ENCODE measurements at regions not wholly inside any gene's neighbourhood (a gene's known extent, or its start where the extent isn't known, plus 50 kb on each side); places are given as distances from the start of the nearest gene placed in this dataset.
A peak's percentile ranks its signal among the peaks of the same experiment; 100 is the strongest.

GRCh38 chr1:213657013-213657412, 330.8 kb upstream of the PROX1 start:
- no peak overlapping the region for H3K27ac ChIP-seq
- H3K4me3 ChIP-seq, result no peak overlapping the region

DNA sequence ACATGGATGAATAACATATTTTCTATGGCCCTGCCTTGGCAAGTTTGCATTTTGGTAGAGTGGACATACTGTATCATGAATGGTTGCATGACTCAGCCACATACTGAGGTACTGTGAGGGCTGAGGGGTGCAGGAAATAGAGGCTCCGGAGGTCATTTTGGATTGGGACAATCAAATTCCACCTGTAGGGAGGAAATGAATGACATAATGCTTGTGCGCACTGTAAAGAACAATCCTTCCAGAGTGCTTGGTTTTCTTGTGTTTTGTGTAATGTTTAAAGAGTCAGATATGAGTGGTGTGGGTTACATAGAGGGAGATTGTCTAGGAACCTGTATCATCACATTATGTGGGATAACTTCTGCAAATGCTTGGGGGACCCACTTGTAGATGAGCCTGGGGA, 329.9 kb upstream of the PROX1 start:
- no peak overlapping the region for H3K4me3 ChIP-seq
- no peak overlapping the region for H3K27ac ChIP-seq

DNA sequence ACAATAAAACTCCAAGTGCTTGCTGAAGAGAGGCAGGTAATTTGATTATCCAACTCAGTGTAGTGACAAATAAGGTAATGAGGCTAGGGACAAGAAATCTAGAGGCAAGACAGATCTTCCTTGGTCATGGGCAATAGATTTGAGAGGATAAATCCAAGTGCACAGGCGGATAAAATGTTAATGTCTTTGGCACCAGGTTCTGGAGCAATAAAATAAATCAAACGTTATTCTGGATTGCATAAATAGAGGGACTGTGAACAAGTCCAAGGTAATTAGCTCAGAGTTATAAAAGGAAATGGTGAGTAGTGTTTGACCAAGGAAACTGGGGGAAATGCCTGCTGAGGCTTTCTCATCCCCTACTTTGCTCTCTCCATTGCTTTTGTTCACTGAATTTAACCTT, 329.3 kb upstream of the PROX1 start:
- no peak overlapping the region for H3K27ac ChIP-seq
- no peak overlapping the region for H3K4me3 ChIP-seq

- Histone ChIP-seq H3K4me3 (no peak overlapping the region), H3K27ac (no peak overlapping the region)
Observed at GRCh38 chr1:213659580-213660547, 327.9 kb upstream of the PROX1 start.

DNA sequence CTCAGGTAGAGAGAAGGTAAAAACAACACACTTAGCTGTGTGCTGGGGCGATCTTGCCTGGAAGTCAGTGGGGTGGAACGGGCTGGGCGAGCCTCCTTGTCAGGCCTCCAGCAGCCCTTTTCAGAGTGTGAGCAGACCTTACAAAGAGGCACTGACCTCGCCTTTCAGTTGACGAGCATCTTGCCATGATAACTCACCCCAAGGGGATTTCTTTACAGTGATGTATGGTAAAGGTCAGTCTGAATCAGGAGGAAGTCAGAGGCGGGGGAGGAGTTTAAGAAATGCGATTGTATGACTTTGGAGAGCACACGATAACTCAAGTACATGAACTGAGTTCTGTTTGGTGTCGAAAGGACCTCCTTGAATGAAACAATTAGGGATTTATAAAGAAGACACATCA, 326.5 kb upstream of the PROX1 start:
- no peak overlapping the region for H3K27ac ChIP-seq
- no peak overlapping the region for H3K4me3 ChIP-seq

DNA sequence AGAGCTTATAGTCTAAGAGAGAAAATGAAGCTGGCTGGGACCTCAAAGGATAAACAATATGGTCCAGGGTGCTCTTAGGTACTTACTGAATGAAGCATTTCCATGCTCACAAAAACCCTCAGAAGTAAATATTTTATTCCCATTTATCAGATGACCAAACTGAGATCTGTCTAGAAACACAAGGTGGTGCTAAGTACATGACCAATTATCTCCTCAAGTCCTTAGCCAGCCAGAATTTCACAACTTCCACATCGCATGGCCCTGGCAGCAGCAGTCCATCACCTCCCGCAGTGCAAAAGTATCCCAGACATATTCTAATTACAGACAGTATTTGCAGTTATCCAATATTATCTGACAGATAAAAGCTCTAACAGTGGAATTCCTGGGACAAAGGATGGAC, 321.7 kb upstream of the PROX1 start:
- no peak overlapping the region for H3K27ac ChIP-seq

DNA sequence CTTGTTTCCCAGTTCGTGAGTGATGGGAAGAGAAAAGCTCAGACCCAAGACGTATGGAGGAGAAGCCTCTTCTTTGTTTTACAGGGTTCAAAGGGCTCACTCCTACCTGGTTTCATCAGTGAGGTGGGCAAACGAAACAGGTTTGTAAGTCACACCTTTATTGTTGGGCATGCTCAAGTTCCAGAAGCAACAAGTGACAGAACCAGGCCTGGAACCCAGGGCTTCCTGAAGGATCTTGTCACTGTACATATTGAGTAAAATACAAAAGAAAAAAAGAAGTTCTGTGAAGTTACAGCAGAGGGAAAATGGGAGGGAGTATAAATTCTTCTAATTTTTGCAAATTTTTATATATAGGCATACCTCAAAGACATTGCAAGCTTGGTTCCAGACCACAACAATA, 320.9 kb upstream of the PROX1 start:
- Histone ChIP-seq H3K4me3 (no peak overlapping the region), H3K27ac (no peak overlapping the region)

More for the DNA sequence above, 321.7 kb upstream of the PROX1 start:
- H3K4me3 ChIP-seq, result no peak overlapping the region

DNA sequence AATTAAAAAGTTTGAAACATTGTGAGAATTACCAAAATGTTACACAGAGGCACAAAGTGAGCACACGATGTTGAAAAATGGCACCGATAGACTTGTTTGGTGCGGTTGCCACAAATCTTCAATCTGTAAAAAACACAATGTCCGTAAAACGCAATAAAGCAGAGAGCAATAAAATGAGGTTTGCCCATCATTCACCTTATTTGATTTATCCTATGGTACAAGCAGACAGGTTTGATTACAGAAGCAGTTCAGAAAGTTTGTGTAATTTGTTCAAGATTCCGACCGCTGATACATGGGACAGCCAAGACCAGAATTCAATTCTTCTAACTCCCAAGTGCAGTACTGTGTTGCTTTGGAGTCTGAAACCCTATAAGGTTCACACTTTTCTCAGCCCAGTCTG, 318.3 kb upstream of the PROX1 start:
- Histone ChIP-seq H3K4me3 (no peak overlapping the region), H3K27ac (no peak overlapping the region)

- Histone ChIP-seq H3K4me3 (no peak overlapping the region), H3K27ac (no peak overlapping the region)
Observed at GRCh38 chr1:213669964-213670691, 317.6 kb upstream of the PROX1 start.

DNA sequence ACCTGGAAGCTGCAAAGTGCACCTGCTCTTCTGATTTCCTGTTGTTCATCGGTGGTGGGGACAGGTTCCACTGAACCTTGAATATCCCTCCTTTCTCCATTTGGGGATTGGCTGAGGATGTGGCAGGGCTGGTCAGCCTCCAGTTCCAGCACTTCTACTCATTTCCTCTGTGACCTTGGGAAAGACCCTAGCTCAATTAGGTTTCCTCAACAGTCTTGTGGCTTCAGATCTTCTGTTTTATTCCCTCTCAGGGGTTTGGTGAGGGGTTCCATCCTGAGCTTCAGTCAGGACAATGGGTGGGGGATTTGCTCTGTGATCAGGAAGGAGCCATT, 317.1 kb upstream of the PROX1 start:
- no peak overlapping the region for H3K4me3 ChIP-seq
- H3K27ac ChIP-seq, result no peak overlapping the region

GRCh38 chr1:213675043-213675442, 312.7 kb upstream of the PROX1 start:
- Histone ChIP-seq H3K27ac (no peak overlapping the region), H3K4me3 (no peak overlapping the region)

DNA sequence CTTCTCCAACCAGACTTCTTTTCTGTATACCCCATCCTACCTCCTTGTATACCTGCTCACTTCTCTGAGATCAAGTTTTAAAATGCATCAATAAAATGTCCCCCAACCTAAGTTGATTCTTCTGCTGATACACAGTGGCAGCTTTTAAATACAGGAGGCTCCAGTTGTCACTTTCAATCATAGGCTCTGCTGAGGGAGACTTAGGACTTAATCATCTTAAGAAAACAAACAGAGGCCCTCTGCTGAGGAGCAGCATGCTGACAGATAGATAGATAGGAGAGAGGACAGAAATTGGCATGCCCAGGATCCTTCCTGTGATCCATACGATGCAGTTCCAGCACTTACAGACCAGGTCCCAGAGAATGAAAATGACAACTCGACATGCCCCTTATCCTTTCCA, 311.0 kb upstream of the PROX1 start:
- no peak overlapping the region for H3K4me3 ChIP-seq
- H3K27ac ChIP-seq, result no peak overlapping the region

DNA sequence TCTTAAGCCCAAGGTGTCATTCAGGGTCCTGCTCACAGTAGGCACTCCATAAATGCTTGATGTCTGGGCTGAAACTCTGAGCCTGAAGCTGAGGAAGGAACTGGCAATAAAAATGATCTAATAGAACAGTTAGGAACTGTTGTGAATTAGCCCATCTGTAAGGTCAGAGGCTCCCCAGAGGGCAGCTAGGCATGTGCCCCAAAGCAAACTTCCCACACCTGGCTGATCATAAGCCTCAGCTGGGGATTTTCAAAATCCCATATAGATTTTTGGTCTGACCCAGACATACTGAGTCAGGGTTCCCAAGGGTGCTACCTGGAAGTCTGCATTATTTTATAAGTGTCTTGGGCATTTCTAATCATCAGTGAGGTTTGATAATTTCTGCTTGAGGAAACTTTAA, 309.4 kb upstream of the PROX1 start:
- H3K27ac ChIP-seq, result no peak overlapping the region
- H3K4me3 ChIP-seq, result no peak overlapping the region

- Histone ChIP-seq H3K27ac (no peak overlapping the region), H3K4me3 (no peak overlapping the region)
Observed at GRCh38 chr1:213678753-213679152, 309.0 kb upstream of the PROX1 start.

- Histone ChIP-seq H3K4me3 (no peak overlapping the region), H3K27ac (no peak overlapping the region)
Observed at GRCh38 chr1:213679153-213679552, 308.6 kb upstream of the PROX1 start.

GRCh38 chr1:213680677-213681325, 307.0 kb upstream of the PROX1 start:
- H3K4me3 ChIP-seq, result no peak overlapping the region

DNA sequence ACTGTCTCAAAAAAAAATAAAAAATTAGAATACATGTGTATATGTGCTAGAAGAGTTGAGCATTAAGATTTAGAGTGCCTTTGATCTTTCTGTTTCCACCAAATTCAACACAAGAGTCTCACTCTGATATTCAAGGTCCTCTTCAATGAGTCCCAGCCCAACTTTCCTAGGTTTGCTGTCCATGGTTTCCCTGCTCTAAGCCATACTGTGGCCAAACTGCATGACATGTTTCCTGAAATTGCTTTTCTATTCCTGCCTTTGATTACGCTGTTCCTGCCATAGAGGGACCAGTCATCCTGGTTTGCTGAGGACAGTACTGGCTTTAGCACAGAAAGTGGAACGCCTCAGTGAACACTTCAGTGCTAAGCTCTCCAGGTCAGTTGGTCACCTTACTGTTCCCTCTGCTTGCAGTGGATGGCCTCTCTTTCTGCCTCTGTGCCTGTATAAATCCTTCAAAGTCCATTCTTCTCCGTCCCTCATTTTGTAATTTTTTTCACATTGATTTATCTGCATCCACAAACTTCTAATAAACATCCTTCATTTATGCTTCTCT, 305.9 kb upstream of the PROX1 start:
- no peak overlapping the region for H3K4me3 ChIP-seq

More at GRCh38 chr1:213680677-213681325, 307.0 kb upstream of the PROX1 start:
- H3K27ac ChIP-seq, result no peak overlapping the region

GRCh38 chr1:213683529-213683928, 304.2 kb upstream of the PROX1 start:
- Histone ChIP-seq H3K27ac (no peak overlapping the region), H3K4me3 (no peak overlapping the region)

More for the DNA sequence above, 305.9 kb upstream of the PROX1 start:
- H3K27ac ChIP-seq, result no peak overlapping the region

DNA sequence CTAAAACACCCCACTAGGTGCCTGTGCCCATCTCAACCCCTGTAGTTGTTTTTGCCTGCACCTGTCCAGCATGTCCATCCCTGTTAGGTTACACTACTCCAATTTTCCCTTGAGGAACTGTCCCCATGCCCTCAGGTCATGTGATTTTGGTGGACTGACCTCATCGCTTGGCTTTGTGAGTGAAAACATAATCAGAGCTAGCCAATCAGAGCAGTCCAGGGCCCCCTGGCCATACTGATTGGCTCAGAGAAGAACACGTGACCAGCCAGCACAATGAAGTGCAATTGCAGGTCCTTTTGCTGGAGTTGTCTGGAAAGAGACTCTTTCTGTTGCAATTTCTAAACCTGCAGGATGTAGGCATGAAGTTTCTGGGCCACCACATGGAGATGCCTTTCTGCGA, 303.3 kb upstream of the PROX1 start:
- Histone ChIP-seq H3K4me3 (no peak overlapping the region), H3K27ac (no peak overlapping the region)

DNA sequence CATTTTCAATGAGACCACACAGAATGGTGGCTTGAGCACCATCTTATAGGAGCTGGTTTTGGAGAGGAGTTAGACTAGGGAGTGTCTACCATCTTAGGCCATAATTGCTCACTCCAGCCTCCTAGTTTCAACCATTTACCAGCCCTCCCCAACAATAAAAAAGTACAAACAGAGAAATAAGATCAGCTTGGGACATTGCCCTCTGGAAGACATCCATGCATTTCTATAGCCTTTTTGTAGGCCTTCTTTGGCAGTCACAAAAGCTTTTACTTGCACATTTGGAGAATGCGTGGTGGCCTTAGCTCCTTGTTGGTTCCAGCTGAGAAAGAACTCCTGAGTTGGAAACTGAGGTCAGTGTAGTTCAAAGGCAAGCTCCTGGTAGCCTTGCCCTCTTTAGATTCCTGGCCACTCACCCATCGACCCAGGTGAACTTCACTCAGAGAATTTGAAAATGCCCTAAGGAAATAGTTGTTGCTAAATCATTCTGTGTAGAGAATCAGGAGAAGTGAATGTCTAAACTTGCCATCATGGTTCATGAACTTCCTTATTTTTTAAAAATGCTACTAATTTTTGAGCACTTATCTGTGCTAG, 301.7 kb upstream of the PROX1 start:
- Histone ChIP-seq H3K4me3 (no peak overlapping the region), H3K27ac (peak overlapping the region in 1 of 21 experiments; percentile 9)
